K562 (cell line): ENCODE measurements at regions not wholly inside any gene's neighbourhood (a gene's known extent, or its start where the extent isn't known, plus 50 kb on each side); places are given as distances from the start of the nearest gene placed in this dataset.

Experiments
- ATAC-seq: fragments of 200-7000 bp; cut with Tn5 transposase; 3 replicates; pipeline ENCODE4 v1.9.1; 2020; ENCODE audit warnings: moderate library complexity
- BruUV-seq: library from RNA; stranded (reverse); fragments of 400-500 nt; replicated peaks from 2 replicates; lab custom pipeline; 2021; lab: Mats Ljungman, UMichigan
- CTCF ChIA-PET: fragments of 300-600 bp; formaldehyde crosslinking; extraction: SDS; loops from one replicate; lab custom pipeline; 2021; ENCODE audit warnings: low intra/inter-chr PET ratio; lab: Yijun Ruan, JAX
- POLR2A ChIA-PET: fragments of 300-600, 350-650 bp; sonication (Branson Sonifier 250); formaldehyde crosslinking; extraction: SDS; loops from one replicate; lab custom pipeline; 2021; ENCODE audit warnings: antibody characterized with exemption, inconsistent platforms; lab: Yijun Ruan, JAX
- DNase-seq, 4 experiments: peaks; one replicate each; pipeline versions ENCODE4 v3.0.0 to v3.0.0-alpha.2; 2011 to 2018; ENCODE audit warnings: low spot score in 3 of 4, mixed read lengths in 3 of 4; ENCODE audit errors: extremely low read depth in 1 of 4
- FAIRE-seq: peaks from 2 replicates; lab custom pipeline; 2011; peaks lifted over from hg19 to GRCh38; lab: Jason Lieb, UNC
- H2AFZ ChIP-seq: 2 replicates; pipeline ENCODE4 v1.6.0; 2011; ENCODE audit warnings: low read depth, low read length, control low read depth, inconsistent platforms
- H3K27ac ChIP-seq: fragments of 200-600 bp; 3 replicates; pipeline ENCODE4 v1.8.0; 2011; ENCODE audit warnings: low read depth, mild to moderate bottlenecking, control low read depth, inconsistent platforms, low read length, moderate library complexity, mixed read lengths; ENCODE audit errors: extremely low read depth
- H3K27me3 ChIP-seq, 2 experiments: fragments of 300-600 bp in 1 of 2; 2 replicates in 1 of 2; 3 replicates in 1 of 2; pipeline versions ENCODE4 v1.6.0 to v1.8.0; 2011; ENCODE audit warnings: inconsistent platforms in 2 of 2, low read length in 2 of 2, mild to moderate bottlenecking in 1 of 2, mixed read lengths in 1 of 2, moderate library complexity in 1 of 2; ENCODE audit not compliant: control insufficient read depth in 2 of 2, insufficient read depth in 2 of 2
- H3K36me3 ChIP-seq: fragments of 300-600 bp; 3 replicates; pipeline ENCODE4 v1.8.0; 2011; ENCODE audit warnings: mild to moderate bottlenecking, low read length, inconsistent platforms; ENCODE audit not compliant: control insufficient read depth, insufficient read depth
- H3K4me1 ChIP-seq, 2 experiments: fragments of 200-600 bp in 1 of 2; replicated peaks in 1 of 2; 2 replicates in 1 of 2; 3 replicates in 1 of 2; pipeline versions ENCODE4 v1.5.1 to v1.8.0; 2011; ENCODE audit warnings: inconsistent platforms in 2 of 2, low read length in 2 of 2, mild to moderate bottlenecking in 1 of 2, mixed read lengths in 1 of 2, moderate library complexity in 1 of 2; ENCODE audit not compliant: control insufficient read depth in 2 of 2, insufficient read depth in 2 of 2
- H3K4me2 ChIP-seq: 2 replicates; pipeline ENCODE4 v1.6.1; 2011; ENCODE audit warnings: low read length, control low read depth, inconsistent platforms, mixed read lengths; ENCODE audit not compliant: insufficient read depth
- H3K4me3 ChIP-seq: fragments of 200-600 bp; sonication (generic), shearing (Covaris generic); 2 replicates; pipeline ENCODE4 v1.5.1; 2016; ENCODE audit warnings: control low read depth, inconsistent platforms
- H3K79me2 ChIP-seq: fragments of 200-600 bp; 3 replicates; pipeline ENCODE4 v1.8.0; 2011; ENCODE audit warnings: low read length, inconsistent platforms; ENCODE audit not compliant: control insufficient read depth, insufficient read depth
- H3K9ac ChIP-seq, 2 experiments: 2 replicates each; pipeline versions ENCODE4 v1.6.0 to v1.6.1; 2011; ENCODE audit warnings: low read depth in 2 of 2, low read length in 2 of 2, control low read depth in 1 of 2, inconsistent platforms in 1 of 2, mild to moderate bottlenecking in 1 of 2, mixed read lengths in 1 of 2; ENCODE audit not compliant: insufficient read depth in 1 of 2
- H3K9me1 ChIP-seq: one replicate; pipeline ENCODE4 v1.6.0; 2011; ENCODE audit warnings: inconsistent platforms, mild to moderate bottlenecking, low read length, moderate library complexity; ENCODE audit not compliant: control insufficient read depth, insufficient read depth
- H3K9me3 ChIP-seq: replicated peaks from 2 replicates; pipeline ENCODE4 v1.5.1; 2011; ENCODE audit warnings: low read depth, low read length, inconsistent platforms; ENCODE audit not compliant: control insufficient read depth, insufficient read depth
- H4K20me1 ChIP-seq: replicated peaks from 2 replicates; pipeline ENCODE4 v1.6.1; 2011; ENCODE audit warnings: low read length, inconsistent platforms, mixed read lengths; ENCODE audit not compliant: control insufficient read depth, insufficient read depth
- ADNP ChIP-seq: fragments of 200-800 bp; sonication (Bioruptor generic); IDR thresholded peaks from 2 replicates; pipeline ENCODE4 v1.6.1; 2016; ENCODE audit warnings: missing genetic modification characterization, missing compliant biosample characterization
- ATF3 ChIP-seq, 2 experiments: fragments of 450-650 bp in 1 of 2; sonication (generic) in 1 of 2; formaldehyde crosslinking in 1 of 2; IDR thresholded peaks in 1 of 2; conservative IDR thresholded peaks in 1 of 2; 2 replicates each; pipeline versions ENCODE4 v1.6.1 to v1.8.1; 2016 to 2023; ENCODE audit warnings: mild to moderate bottlenecking in 2 of 2, moderate library complexity in 2 of 2, inconsistent platforms in 1 of 2, missing genetic modification reagents in 1 of 2
- BMI1 ChIP-seq: fragments of 150-350 bp; IDR thresholded peaks from 2 replicates; pipeline ENCODE4 v1.6.1; 2014; ENCODE audit warnings: low read length
- DPF2 ChIP-seq: fragments of 450-650 bp; IDR thresholded peaks from 2 replicates; pipeline ENCODE4 v1.6.1; 2016
- ELF1 ChIP-seq: fragments of 200-800 bp; sonication (Bioruptor generic); IDR thresholded peaks from 2 replicates; pipeline ENCODE4 v1.6.1; 2016; ENCODE audit warnings: missing genetic modification characterization, missing compliant biosample characterization
- EP300 ChIP-seq: IDR thresholded peaks from 2 replicates; pipeline ENCODE4 v1.6.1; 2012; ENCODE audit warnings: low read length, improper control_type of control experiment
- FOXM1 ChIP-seq, 2 experiments: fragments of 450-650 bp in 1 of 2; sonication (generic) in 1 of 2; formaldehyde crosslinking in 1 of 2; IDR thresholded peaks; 2 replicates each; pipeline versions ENCODE4 v1.6.1 to v1.9.0; 2017 to 2022; ENCODE audit warnings: low read depth in 2 of 2, mild to moderate bottlenecking in 2 of 2, missing genetic modification reagents in 1 of 2, moderate library complexity in 1 of 2
- GTF2A2 ChIP-seq: IDR thresholded peaks from 2 replicates; pipeline ENCODE4 v1.6.1; 2016; ENCODE audit warnings: mild to moderate bottlenecking, missing genetic modification characterization, missing compliant biosample characterization
- MBD1 ChIP-seq: fragments of 250-450 bp; sonication (Bioruptor Pico); IDR thresholded peaks from 2 replicates; pipeline ENCODE4 v1.8.0; 2022; ENCODE audit warnings: inconsistent platforms
- MED1 ChIP-seq: sonication (generic); formaldehyde crosslinking; IDR thresholded peaks from 2 replicates; pipeline ENCODE4 v1.8.1; 2023; ENCODE audit warnings: missing genetic modification reagents, borderline replicate concordance
- NFIC ChIP-seq: fragments of 450-650 bp; IDR thresholded peaks from 2 replicates; pipeline ENCODE4 v1.6.1; 2017; ENCODE audit warnings: mild to moderate bottlenecking, inconsistent platforms
- RBM15 ChIP-seq: fragments of 200-400 bp; formaldehyde crosslinking; IDR thresholded peaks from 2 replicates; pipeline ENCODE4 v1.6.1; 2018; ENCODE audit warnings: mild to moderate bottlenecking, low read length, moderate library complexity; ENCODE audit not compliant: insufficient read depth
- ZBTB34 ChIP-seq: fragments of 250-450 bp; sonication (Bioruptor Pico); IDR thresholded peaks from 2 replicates; pipeline ENCODE4 v1.8.0; 2021; ENCODE audit warnings: mild to moderate bottlenecking, moderate library complexity
- WGBS: fragments of 100-300 bp; shearing (Covaris generic); methylation state at CpG from one replicate; pipeline ENCODE4 v1.1.6; 2016; ENCODE audit warnings: low coverage, mixed read lengths; ENCODE audit not compliant: insufficient coverage; ENCODE audit errors: missing lambda C conversion rate; 5-methylcytosine and 5-hydroxymethylcytosine counted together
- in situ Hi-C: fragments of 300-500 bp; cut with MboI; formaldehyde crosslinking; loops from 4 replicates; pipeline ENCODE4 v1.15.0; 2018; ENCODE audit warnings: inconsistent platforms, mixed read lengths
- intact Hi-C: fragments of 100-400 bp; cut with micrococcal nuclease; formaldehyde crosslinking; loops from 2 replicates; pipeline ENCODE4 v1.14.2; 2022

GRCh38 chr4:163915896-163916295 lies 421.4 kb downstream of the TMA16 start (continued):
- TF ChIP-seq ZBTB34 (CRISPR knock-in tag): no peak
- no peak for TF ChIP-seq DPF2
- TF ChIP-seq FOXM1 (IDR thresholded peaks at IDR 0.05; ENCODE audit: low read depth): no peak
- TF ChIP-seq FOXM1 (CRISPR knock-in tag; IDR thresholded peaks at IDR 0.05; ENCODE audit: low read depth): no peak
- no peak for TF ChIP-seq EP300
- no peak for TF ChIP-seq RBM15
- TF ChIP-seq ADNP (tag): no peak

- H2AFZ ChIP-seq: no peak overlapping the region
- ATAC-seq: no peak
- CTCF ChIA-PET: no interaction called here
Measured at GRCh38 chr4:163920426-163920825, 425.9 kb downstream of the TMA16 start.

More at GRCh38 chr4:163920426-163920825, 425.9 kb downstream of the TMA16 start:
- H3K4me1 ChIP-seq: no peaks in the 10 kb centered on the region
- in situ Hi-C loops (no loop called here), intact Hi-C loops (no loop called here)
- no peak overlapping the region for H3K9ac ChIP-seq
- no peak for FAIRE-seq
- H3K9me3 ChIP-seq: 0 out of 2 replicates have a peak, but pooled peaks cover 2% of the 10 kb centered on the region
- no peak for TF ChIP-seq ELF1 (tag)
- no peak for TF ChIP-seq MED1
- TF ChIP-seq ATF3 (IDR thresholded peaks at IDR 0.05): no peak
- TF ChIP-seq ATF3 (CRISPR knock-in tag; conservative IDR thresholded peaks at IDR 0.05): no peak
- TF ChIP-seq GTF2A2: no peak
- TF ChIP-seq NFIC: no peak
- TF ChIP-seq BMI1: no peak
- no peak for TF ChIP-seq DPF2
- no peak for TF ChIP-seq MBD1
- H3K9me1 ChIP-seq: no peaks in the 10 kb centered on the region
- H3K4me2 ChIP-seq: no peak overlapping the region
- H3K4me3 ChIP-seq: no peak overlapping the region
- H3K79me2 ChIP-seq: no peaks in the 10 kb centered on the region
- H3K27me3 ChIP-seq: no peaks in the 10 kb centered on the region
- DNase-seq: no peak
- no peak overlapping the region for H3K27ac ChIP-seq
- WGBS: 0% methylated on average over 2 of the region's 2 CpGs
- BruUV-seq: no TSS peak
- POLR2A ChIA-PET: no interaction called here
- H4K20me1 ChIP-seq: no peaks in the 10 kb centered on the region
- no peaks in the 10 kb centered on the region for H3K36me3 ChIP-seq
